ENCODE measurements at regions not wholly inside any gene's neighbourhood (a gene's known extent, or its start where the extent isn't known, plus 50 kb on each side); places are given as distances from the start of the nearest gene placed in this dataset.
A peak's percentile ranks its signal among the peaks of the same experiment; 100 is the strongest.

DNA sequence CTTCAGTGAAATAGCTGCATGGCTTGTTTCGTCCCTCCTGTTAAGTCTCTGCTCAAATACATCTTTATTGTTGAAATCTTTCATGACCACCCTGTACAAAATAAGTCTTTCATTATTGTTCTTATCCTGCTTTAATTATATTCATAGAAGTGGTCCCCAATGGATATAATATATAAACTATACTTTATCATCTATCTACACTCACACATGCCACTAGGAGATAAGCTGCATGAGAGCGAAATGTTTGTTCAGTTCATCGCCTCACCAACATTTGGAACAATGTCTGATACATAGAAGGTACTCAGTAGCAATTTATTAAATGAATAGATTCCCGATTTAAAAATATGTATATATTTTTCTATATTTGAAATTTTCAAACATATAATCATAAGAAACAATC, 254.0 kb upstream of the ATXN7L3B start:
- H3K27me3 ChIP-seq, result no peaks in the 10 kb centered on the region
- 89 to 94% methylated on average over 4 of the region's 4 CpGs for WGBS, 2 donors
- TF ChIP-seq, protein P1, sequence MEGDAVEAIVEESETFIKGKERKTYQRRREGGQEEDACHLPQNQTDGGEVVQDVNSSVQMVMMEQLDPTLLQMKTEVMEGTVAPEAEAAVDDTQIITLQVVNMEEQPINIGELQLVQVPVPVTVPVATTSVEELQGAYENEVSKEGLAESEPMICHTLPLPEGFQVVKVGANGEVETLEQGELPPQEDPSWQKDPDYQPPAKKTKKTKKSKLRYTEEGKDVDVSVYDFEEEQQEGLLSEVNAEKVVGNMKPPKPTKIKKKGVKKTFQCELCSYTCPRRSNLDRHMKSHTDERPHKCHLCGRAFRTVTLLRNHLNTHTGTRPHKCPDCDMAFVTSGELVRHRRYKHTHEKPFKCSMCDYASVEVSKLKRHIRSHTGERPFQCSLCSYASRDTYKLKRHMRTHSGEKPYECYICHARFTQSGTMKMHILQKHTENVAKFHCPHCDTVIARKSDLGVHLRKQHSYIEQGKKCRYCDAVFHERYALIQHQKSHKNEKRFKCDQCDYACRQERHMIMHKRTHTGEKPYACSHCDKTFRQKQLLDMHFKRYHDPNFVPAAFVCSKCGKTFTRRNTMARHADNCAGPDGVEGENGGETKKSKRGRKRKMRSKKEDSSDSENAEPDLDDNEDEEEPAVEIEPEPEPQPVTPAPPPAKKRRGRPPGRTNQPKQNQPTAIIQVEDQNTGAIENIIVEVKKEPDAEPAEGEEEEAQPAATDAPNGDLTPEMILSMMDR (IDR thresholded peaks at IDR 0.05), result no peak
- TF ChIP-seq POLR2A (IDR thresholded peaks at IDR 0.05), result no peak
- no peak overlapping the region for H3K4me3 ChIP-seq
- H3K27ac ChIP-seq, result no peak overlapping the region
- intact Hi-C loops (cut with DNase I; ENCODE audit: low total_unique reads), result no loop called here
- no peaks in the 10 kb centered on the region for H3K9me3 ChIP-seq
- no peaks in the 10 kb centered on the region for H3K4me1 ChIP-seq
- no peak for DNase-seq
- no peaks in the 10 kb centered on the region for H3K36me3 ChIP-seq (ENCODE audit: low read depth, missing control alignments)

DNA sequence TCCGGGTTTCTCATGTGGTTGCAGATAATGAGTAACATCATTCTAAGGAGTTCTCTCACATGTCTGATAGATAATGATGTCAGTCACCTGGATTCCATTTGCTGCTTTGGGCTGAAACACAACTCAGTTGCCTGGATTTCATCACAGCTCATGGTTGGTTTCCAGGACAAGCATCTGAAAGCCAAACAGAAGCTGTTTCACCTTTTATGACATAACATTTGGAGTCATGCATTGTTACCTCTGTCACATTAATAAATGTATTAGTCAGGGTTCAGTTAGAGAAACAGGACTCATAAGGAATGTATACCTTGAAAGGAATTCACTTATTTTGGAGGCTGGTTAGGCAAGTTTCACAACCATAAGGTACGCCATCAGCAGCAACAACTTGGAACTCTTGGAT, 251.9 kb upstream of the ATXN7L3B start:
- no peaks in the 10 kb centered on the region for H3K36me3 ChIP-seq (ENCODE audit: low read depth, missing control alignments)
- H3K9me3 ChIP-seq, result no peaks in the 10 kb centered on the region
- H3K4me3 ChIP-seq, result no peak overlapping the region
- no peaks in the 10 kb centered on the region for H3K27me3 ChIP-seq
- no peak for TF ChIP-seq POLR2A (IDR thresholded peaks at IDR 0.05)
- TF ChIP-seq, protein P1 (IDR thresholded peaks at IDR 0.05), result no peak
- H3K27ac ChIP-seq, result no peak overlapping the region
- no peak for DNase-seq
- 72% methylated on average over 2 of the region's 2 CpGs for WGBS, 2 donors
- intact Hi-C loops (cut with DNase I; ENCODE audit: low total_unique reads), result no loop called here
- no peaks in the 10 kb centered on the region for H3K4me1 ChIP-seq

DNA sequence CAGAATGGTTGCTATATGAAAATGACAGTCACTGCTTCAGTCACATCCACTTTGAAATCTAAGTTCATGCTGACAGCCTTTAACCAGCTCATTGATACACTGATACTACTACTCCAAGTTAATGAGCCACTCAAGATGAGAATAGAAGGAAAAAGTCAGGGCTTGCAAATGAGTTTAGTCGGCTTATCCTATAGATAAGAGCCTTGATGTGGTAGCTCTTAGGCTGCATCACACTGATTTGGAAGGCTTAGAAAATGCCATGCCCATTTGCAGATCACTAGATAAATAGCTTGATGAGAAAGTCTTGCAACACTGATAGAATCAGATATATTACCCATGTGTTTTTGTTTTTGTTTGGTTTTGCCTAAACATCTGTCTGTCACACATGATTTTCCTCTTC, 251.4 kb upstream of the ATXN7L3B start:
- intact Hi-C loops (cut with DNase I; ENCODE audit: low total_unique reads), result no loop called here
- TF ChIP-seq POLR2A (IDR thresholded peaks at IDR 0.05), result no peak
- TF ChIP-seq, protein P1 (IDR thresholded peaks at IDR 0.05), result no peak

DNA sequence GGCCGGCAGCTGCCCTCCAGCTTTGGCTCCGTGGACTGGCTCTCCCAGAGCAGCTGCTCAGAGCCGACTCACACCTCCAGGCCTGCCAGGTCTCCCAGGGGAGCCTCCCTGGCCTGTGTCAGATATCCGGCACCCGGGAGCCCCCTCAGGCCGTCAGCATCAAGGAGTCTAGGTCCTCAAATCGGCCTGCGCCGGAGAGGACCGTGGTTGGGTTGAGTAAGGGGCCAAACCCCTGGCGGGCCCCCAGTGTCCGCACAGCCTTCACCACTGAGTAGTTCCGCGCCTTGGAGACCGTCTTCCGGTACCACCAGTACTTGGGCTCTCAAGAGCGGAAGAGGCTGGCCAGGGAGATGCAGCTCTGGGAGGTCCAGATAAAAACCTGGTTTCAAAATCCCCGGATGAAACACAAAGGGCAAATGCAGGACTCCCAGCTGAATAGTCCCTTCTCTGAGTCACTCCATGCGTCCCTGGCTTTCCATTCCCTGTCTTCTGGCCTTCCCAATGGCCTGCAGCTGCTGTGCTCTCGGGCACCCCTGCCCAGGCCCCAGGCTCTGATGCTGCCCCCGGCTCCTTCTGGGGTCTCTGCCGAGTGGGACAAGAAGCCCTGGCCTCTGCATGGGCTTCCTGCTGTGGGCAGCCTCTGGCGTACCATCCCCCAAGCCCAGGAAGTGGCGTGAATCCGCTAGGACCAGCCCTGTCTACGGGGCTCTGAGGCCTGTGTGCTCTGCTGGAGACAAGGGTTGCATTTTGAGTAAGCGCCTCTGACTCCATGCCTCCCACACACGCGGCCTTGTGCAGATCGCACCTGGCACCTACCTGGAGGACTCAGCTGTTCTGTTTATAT, 245.1 kb upstream of the ATXN7L3B start:
- H3K27ac ChIP-seq, result peak overlapping the region in 1 of 2 donors; percentile 14
- DNase-seq, result peak; percentile 68
- WGBS, 2 donors, result 65 to 81% methylated on average over 17 to 30 of the region's 30 CpGs
- H3K4me1 ChIP-seq, result no peaks in the 10 kb centered on the region
- TF ChIP-seq, protein P1 (IDR thresholded peaks at IDR 0.05), result no peak
- no peak for TF ChIP-seq POLR2A (IDR thresholded peaks at IDR 0.05)
- H3K27me3 ChIP-seq, result no peaks in the 10 kb centered on the region
- no peaks in the 10 kb centered on the region for H3K36me3 ChIP-seq (ENCODE audit: low read depth, missing control alignments)
- intact Hi-C loops (cut with DNase I; ENCODE audit: low total_unique reads), result no loop called here
- H3K4me3 ChIP-seq, result peak overlapping the region; percentile 53 to 58
- H3K9me3 ChIP-seq, result no peaks in the 10 kb centered on the region

More for the DNA sequence above, 251.4 kb upstream of the ATXN7L3B start:
- 79 to 94% methylated on average over 1 of the region's 1 CpG for WGBS, 2 donors
- H3K4me3 ChIP-seq, result no peak overlapping the region
- H3K4me1 ChIP-seq, result no peaks in the 10 kb centered on the region
- H3K27ac ChIP-seq, result no peak overlapping the region
- no peaks in the 10 kb centered on the region for H3K36me3 ChIP-seq (ENCODE audit: low read depth, missing control alignments)
- H3K27me3 ChIP-seq, result no peaks in the 10 kb centered on the region
- no peak for DNase-seq
- no peaks in the 10 kb centered on the region for H3K9me3 ChIP-seq

DNA sequence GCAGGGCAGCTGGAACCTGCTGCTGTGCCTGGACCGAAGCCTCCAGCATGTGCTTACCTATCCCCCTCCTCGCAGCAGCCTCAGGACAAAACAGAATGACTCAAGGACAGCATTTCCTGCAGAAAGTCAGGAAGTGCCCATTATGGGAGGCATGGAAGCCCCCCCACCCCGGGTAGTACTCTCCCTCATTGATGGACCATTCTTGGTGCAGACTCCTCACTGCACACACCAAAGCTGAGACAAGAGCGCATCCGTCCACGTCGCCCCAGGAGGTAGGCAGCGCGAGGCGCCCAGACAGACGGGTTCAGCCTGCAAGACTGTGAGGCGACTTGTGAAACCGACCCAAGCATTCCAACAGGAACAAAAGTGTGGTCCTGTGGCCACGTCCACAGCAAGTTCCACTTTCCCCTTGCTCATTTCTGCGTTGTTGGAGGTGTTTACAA, 243.9 kb upstream of the ATXN7L3B start:
- Histone ChIP-seq H3K4me1 (no peaks in the 10 kb centered on the region), H3K27ac (no peak overlapping the region), H3K27me3 (no peaks in the 10 kb centered on the region), H3K36me3 (ENCODE audit: low read depth, missing control alignments) (no peaks in the 10 kb centered on the region), H3K4me3 (peak overlapping the region; percentile 1 to 6), H3K9me3 (no peaks in the 10 kb centered on the region)
- WGBS, 2 donors, result 69 to 80% methylated on average over 12 to 15 of the region's 15 CpGs
- no peak for TF ChIP-seq POLR2A (IDR thresholded peaks at IDR 0.05)
- TF ChIP-seq, protein P1 (IDR thresholded peaks at IDR 0.05), result no peak
- intact Hi-C loops (cut with DNase I; ENCODE audit: low total_unique reads), result no loop called here
- no peak for DNase-seq

Data from testis (tissue), 2 donors.